ENCODE measurements at regions not wholly inside any gene's neighbourhood (a gene's known extent, or its start where the extent isn't known, plus 50 kb on each side); places are given as distances from the start of the nearest gene placed in this dataset.

GRCh38 chr3:150116196-150116595 lies 145.5 kb upstream of the PFN2 start:
- no peak for DNase-seq

GRCh38 chr3:150114873-150115540 lies 144.3 kb upstream of the PFN2 start:
- peak; percentile 80 for DNase-seq

GRCh38 chr3:150114273-150114672 lies 143.6 kb upstream of the PFN2 start:
- no peak for DNase-seq

- no peak for DNase-seq
Observed at GRCh38 chr3:150110097-150110496, 139.4 kb upstream of the PFN2 start.

GRCh38 chr3:150107429-150108175 lies 136.9 kb upstream of the PFN2 start:
- DNase-seq: no peak

GRCh38 chr3:150106740-150107428 lies 136.2 kb upstream of the PFN2 start:
- no peak for DNase-seq

- no peak for DNase-seq
Observed at GRCh38 chr3:150105886-150106612, 135.4 kb upstream of the PFN2 start.

GRCh38 chr3:150105025-150105424 lies 134.3 kb upstream of the PFN2 start:
- DNase-seq: no peak

- no peak for DNase-seq
Observed at GRCh38 chr3:150104564-150104963, 133.9 kb upstream of the PFN2 start.

GRCh38 chr3:150101016-150101415 lies 130.3 kb upstream of the PFN2 start:
- DNase-seq: no peak

- DNase-seq: no peak
Observed at GRCh38 chr3:150098621-150099020, 127.9 kb upstream of the PFN2 start.

- DNase-seq: peak; percentile 65
Observed at GRCh38 chr3:150097588-150097890, 126.8 kb upstream of the PFN2 start.

GRCh38 chr3:150096700-150097587 lies 126.2 kb upstream of the PFN2 start:
- no peak for DNase-seq

GRCh38 chr3:150094150-150094933 lies 123.6 kb upstream of the PFN2 start:
- DNase-seq: no peak

GRCh38 chr3:150091626-150092025 lies 120.9 kb upstream of the PFN2 start:
- DNase-seq: no peak

GRCh38 chr3:150090877-150091276 lies 120.2 kb upstream of the PFN2 start:
- no peak for DNase-seq

- no peak for DNase-seq
Observed at GRCh38 chr3:150090006-150090405, 119.3 kb upstream of the PFN2 start.

- no peak for DNase-seq
Observed at GRCh38 chr3:150084128-150084527, 113.4 kb upstream of the PFN2 start.

- DNase-seq: no peak
Observed at GRCh38 chr3:150083655-150084042, 113.0 kb upstream of the PFN2 start.

GRCh38 chr3:150082898-150083654 lies 112.4 kb upstream of the PFN2 start:
- no peak for DNase-seq

- DNase-seq: no peak
Observed at GRCh38 chr3:150081084-150081483, 110.4 kb upstream of the PFN2 start.
